GM12891 (cell line): ENCODE measurements at regions not wholly inside any gene's neighbourhood (a gene's known extent, or its start where the extent isn't known, plus 50 kb on each side); places are given as distances from the start of the nearest gene placed in this dataset.

ENCODE experiments used
- DNase-seq: peaks from one replicate; pipeline ENCODE4 v3.0.0; 2011; ENCODE audit warnings: low spot score; ENCODE audit not compliant: insufficient read length
- FAIRE-seq: peaks from 2 replicates; lab custom pipeline; 2011; peaks lifted over from hg19 to GRCh38; lab: Jason Lieb, UNC
- PAX5 ChIP-seq: IDR thresholded peaks from 2 replicates; pipeline ENCODE4 v1.6.1; 2011; ENCODE audit warnings: low read length, moderate library complexity, mild to moderate bottlenecking; ENCODE audit not compliant: insufficient read depth, severe bottlenecking
- POLR2A ChIP-seq: IDR thresholded peaks from 2 replicates; pipeline ENCODE4 v1.6.1; 2011; ENCODE audit warnings: low read depth, low read length, control low read depth
- POLR2AphosphoS5 ChIP-seq: IDR thresholded peaks from 2 replicates; pipeline ENCODE4 v1.6.1; 2011; ENCODE audit warnings: low read depth, low read length, control low read depth
- POU2F2 ChIP-seq: IDR thresholded peaks from 2 replicates; pipeline ENCODE4 v1.6.1; 2011; ENCODE audit warnings: low read depth, mild to moderate bottlenecking, control low read depth, low read length, moderate library complexity
- SPI1 ChIP-seq: IDR thresholded peaks from 2 replicates; pipeline ENCODE4 v1.6.1; 2011; ENCODE audit warnings: low read depth, low read length, control low read depth
- TAF1 ChIP-seq: IDR thresholded peaks from 2 replicates; pipeline ENCODE4 v1.6.1; 2011; ENCODE audit warnings: low read depth, low read length, control low read depth

DNA sequence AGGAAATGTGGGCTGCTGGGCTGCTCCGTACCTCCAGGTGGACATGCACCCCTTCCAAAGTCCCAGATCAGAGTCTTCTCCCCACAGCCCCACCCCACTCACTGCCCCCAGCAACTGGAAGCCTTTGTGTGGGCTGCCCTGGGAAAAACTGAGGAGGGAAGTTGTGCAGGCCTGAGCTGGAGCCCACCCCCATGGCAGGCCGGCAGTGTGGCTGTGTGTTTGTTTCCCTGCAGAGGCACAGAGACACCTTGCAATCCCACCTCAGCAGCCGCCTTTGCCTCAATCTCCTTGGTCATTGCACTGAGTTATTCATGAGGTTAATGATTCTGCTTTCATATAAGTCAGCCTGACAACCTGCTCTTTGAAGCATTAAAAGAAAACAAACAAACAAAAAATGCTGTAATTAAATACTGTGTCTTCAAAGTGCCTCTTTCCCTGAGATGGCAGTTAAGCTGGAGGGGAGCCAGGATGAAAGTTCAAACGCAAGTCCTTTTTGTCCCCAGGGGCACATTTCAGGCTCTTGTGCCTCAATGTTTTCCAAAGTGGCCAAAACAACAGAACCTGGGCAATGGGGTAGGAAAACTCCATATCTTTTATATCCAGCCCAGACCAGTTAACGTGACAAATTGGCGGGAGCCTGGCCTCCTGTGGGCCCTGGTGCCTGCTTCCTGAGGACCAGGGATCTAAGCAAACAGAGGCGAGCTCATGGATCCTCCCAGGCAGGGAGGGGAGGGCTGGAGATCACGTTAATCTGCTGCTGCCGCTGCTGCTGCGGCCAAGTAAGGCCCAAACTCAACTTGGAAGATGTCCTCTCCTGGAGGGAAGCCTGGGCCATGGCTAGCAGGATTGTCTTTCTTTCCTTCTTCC lies 51.9 kb upstream of the TSPAN11 start:
- no peak for TF ChIP-seq POLR2AphosphoS5
- no peak for TF ChIP-seq POU2F2
- TF ChIP-seq SPI1 = no peak
- TF ChIP-seq TAF1 = no peak
- no peak for TF ChIP-seq POLR2A
- TF ChIP-seq PAX5 = no peak
- no peak for FAIRE-seq
- no peak for DNase-seq

DNA sequence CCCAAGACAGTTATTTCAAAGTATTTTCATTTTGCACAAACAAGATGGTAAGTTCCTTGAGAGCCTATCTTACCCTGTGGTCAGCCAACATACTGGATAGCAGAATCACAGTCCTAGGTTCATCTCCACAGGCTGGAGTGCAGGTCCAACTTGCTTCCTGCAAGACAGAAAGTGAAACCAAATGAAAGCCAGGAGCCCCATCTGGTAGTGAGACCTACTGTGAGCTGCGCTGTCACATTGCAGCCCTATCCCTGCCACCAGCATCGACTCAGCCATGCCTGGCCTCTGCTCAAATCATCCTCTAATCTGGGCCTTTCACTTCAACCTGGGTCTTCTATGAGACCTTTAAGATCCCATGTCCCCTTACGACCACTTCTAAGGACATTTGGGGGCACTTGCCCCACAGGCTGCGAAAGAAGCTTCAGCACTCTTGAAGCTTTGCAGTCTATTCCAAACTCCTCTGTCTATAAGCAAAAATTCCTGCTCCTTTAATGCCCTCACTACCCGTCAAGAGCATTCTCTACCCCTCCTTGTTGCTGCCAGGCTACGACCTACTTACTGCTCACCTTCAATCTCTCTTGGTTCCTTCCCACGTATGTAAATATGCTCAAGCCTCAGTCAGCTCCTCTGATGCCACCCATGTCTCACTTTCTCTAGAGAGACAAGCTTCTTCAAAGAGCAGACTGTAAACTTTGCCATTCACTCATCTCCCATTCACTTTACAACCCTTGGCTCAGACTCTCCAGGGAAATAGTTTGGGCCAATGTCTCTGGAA lies 55.9 kb upstream of the TSPAN11 start:
- no peak for DNase-seq
- no peak for FAIRE-seq
- TF ChIP-seq SPI1 (no peak), TAF1 (no peak), POLR2A (no peak), POLR2AphosphoS5 (no peak), PAX5 (no peak), POU2F2 (no peak)

DNA sequence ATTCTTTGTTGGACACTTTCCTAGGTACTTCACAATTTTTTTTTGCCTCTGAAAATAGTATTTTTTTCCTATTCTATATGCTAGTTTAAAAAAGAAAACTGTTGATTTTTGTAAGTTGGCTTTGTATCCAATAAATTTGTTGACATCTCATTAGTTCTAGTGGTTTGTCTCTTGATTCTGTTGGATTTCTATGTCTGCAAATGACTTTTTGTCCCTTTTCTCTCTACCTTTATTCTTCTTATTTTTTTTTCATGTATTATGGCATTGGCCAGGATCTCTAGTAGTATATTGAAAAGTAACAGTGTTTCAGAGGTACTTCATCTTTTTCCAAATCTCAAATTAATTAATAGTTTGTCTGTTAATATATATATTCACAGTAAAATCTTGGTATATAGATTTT lies 59.1 kb upstream of the TSPAN11 start:
- no peak for DNase-seq
- TF ChIP-seq POLR2AphosphoS5 (no peak), POLR2A (no peak), POU2F2 (no peak), PAX5 (no peak)
- no peak for FAIRE-seq

DNA sequence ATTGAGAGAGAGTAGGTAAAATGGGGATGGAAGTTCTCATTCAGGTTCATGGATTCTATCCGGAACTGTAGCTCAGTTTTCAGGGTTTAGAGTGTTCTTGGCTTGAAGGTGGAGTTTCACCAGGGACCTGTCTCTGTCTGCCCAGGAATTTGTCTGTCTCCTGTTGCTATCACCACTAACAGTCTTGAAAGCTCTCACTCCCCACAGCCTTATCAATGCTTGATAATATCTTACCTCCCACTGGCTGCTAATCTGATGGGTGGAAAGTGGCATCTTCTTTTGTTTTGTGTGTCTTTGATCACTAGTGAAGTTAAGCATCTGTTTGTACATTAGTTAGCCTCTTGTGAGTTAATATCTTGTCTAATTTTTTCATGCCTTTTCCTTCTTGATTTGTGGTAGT lies 60.3 kb upstream of the TSPAN11 start:
- no peak for DNase-seq
- FAIRE-seq = no peak
- TF ChIP-seq POLR2A (no peak), POLR2AphosphoS5 (no peak), TAF1 (no peak)

DNA sequence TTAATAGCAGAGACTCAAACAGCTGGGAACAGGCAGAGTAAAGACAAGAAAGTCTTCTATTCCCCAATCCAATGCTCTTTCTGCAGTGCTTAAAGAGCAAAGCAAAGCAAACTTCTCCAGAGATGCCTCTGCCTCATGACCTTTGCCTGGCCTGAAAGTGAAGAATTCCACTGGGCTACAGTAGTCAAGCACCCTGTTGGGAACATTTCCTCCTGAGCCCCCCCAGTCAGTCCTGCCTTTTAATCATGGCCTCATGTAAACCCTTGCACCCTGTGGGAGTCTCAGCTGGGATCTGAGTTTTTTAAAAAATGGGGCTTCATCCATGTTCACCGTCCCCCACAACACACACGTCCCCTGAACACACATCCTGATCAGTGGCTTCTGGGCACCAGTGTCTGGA lies 62.7 kb upstream of the TSPAN11 start:
- TF ChIP-seq SPI1 (no peak), POLR2A (no peak), TAF1 (no peak)
- no peak for DNase-seq
- FAIRE-seq = no peak

DNA sequence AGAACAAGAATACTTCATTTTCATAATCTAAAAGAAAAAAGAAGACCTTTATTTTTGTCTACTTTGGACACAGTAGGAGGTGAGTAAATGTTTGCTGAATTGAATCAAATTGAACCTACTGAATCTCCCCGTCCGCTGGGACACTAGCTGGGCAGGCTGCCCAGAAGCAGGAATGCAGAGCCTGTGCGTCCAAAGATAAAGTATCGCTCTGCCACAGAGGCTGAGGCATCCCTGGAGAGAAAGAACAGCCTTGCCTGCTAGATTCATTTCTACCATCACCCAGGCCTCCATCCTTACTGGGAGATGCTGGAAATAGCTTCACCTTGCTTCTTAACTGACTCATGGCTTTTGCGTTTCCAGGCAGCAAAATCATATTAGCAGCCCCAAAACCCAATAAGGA lies 64.1 kb upstream of the TSPAN11 start:
- DNase-seq (no peak), FAIRE-seq (no peak)
- TF ChIP-seq POLR2AphosphoS5 = no peak
- TF ChIP-seq TAF1 = no peak
- no peak for TF ChIP-seq POU2F2
- no peak for TF ChIP-seq PAX5
- no peak for TF ChIP-seq SPI1

DNA sequence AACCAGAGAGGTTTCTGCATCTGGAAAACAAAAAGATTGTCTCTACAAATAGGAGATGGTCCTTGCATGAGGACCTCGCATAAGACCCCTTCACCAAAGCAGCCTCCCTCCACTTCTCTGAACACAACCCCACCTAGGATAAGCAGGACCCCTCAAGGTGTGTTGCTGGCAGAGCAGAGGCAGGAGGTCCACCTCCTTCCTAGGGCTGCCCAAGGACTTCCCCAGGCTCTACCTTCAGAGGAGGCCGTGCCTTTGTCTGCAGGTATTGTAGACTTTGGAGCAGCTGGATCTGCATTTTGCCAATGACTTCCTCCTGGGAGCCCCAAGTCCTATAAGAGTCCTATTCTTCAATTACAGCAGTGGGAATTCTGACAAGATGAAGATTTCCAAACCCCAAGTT lies 67.3 kb upstream of the TSPAN11 start:
- DNase-seq (no peak), FAIRE-seq (no peak)
- no peak for TF ChIP-seq POLR2AphosphoS5
- no peak for TF ChIP-seq POU2F2
- no peak for TF ChIP-seq PAX5
- TF ChIP-seq SPI1 = no peak
- no peak for TF ChIP-seq POLR2A
- no peak for TF ChIP-seq TAF1

DNA sequence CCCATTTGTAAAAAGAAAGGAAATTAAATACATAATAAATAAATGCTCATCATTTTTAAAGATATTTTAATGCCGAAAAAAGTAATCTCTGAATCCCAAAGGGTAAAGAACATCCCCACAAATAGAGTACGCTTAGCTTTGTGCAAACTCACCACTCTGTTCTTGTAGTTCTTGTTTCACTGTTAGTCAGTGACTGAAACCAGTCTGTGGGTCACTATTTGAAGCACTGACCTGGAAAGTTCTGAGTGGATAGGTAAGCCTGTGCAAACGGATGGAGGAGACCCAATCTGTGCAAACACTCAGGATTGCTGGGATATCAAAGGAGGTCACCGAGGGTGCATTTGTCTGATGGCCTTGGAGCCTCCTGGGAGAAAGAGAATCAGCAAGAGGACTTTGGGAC lies 68.1 kb upstream of the TSPAN11 start:
- DNase-seq = no peak
- no peak for TF ChIP-seq POLR2AphosphoS5
- TF ChIP-seq POU2F2 = no peak
- FAIRE-seq = no peak

DNA sequence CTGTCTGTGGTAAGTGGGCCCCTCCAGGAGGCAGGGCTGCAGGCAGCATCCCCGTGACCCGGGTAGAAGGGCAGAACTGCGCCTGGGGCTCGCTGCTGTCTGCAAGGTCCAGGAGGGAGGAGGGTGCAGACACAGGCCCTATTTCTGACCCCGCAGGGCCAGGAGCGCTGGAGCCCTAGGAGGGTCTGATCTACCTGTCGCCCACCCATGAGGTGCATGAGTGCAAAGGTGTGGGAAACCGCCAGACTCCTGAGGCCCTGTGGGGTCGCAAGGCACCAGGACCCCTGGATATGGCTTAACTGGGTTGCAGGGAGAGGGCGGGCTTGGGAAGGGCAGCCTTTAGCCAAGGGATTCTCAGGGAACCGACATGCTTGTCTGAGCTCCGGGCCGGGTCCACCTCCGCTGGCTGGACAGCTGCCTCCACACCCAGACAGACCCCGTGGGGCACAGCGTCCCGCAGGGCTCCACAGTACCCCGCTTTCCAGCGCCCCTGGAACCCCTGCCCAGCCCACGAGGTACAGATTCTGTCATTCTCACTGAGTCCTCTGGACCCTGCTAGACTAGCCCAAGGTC lies 72.9 kb upstream of the TSPAN11 start:
- no peak for DNase-seq
- no peak for TF ChIP-seq TAF1
- no peak for TF ChIP-seq SPI1
- no peak for TF ChIP-seq PAX5
- no peak for TF ChIP-seq POLR2A
- no peak for TF ChIP-seq POLR2AphosphoS5
- FAIRE-seq = no peak
